ENCODE measurements at regions not wholly inside any gene's neighbourhood (a gene's known extent, or its start where the extent isn't known, plus 50 kb on each side); places are given as distances from the start of the nearest gene placed in this dataset.
A peak's percentile ranks its signal among the peaks of the same experiment; 100 is the strongest.

DNA sequence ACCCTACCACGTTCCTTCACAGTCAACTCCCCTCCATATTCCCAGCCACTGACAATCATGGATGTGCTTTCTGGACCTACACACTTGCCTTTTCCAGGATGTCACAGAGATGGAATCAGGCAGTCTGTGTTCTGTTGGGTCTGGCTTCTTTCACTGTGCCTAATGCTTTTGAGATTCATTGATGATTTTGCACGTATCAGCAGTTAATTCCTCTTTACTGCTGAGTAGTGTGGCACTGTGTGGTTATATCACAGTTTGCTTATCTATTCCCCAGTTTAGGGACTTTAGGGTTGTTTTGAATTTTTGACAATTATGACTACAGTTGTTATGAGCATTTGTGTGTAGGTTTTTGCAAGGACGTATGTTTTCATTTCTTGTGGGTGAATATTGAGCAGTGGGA is 191.7 kb downstream of the ACKR3 start:
- no peak overlapping the region for H3K27ac Mint-ChIP-seq (ENCODE audit: unreplicated experiment)
- H3K36me3 Mint-ChIP-seq (ENCODE audit: low read depth), result no peaks in the 10 kb centered on the region
- H3K4me1 Mint-ChIP-seq, result peaks cover 7% of the 10 kb centered on the region
- no peaks in the 10 kb centered on the region for H3K9me3 Mint-ChIP-seq
- no peaks in the 10 kb centered on the region for H3K27me3 Mint-ChIP-seq (ENCODE audit: low read depth)
- DNase-seq (ENCODE audit: low read depth, low spot score), result no peak
- no peak overlapping the region for H3K4me3 Mint-ChIP-seq
- TF ChIP-seq, protein P1, sequence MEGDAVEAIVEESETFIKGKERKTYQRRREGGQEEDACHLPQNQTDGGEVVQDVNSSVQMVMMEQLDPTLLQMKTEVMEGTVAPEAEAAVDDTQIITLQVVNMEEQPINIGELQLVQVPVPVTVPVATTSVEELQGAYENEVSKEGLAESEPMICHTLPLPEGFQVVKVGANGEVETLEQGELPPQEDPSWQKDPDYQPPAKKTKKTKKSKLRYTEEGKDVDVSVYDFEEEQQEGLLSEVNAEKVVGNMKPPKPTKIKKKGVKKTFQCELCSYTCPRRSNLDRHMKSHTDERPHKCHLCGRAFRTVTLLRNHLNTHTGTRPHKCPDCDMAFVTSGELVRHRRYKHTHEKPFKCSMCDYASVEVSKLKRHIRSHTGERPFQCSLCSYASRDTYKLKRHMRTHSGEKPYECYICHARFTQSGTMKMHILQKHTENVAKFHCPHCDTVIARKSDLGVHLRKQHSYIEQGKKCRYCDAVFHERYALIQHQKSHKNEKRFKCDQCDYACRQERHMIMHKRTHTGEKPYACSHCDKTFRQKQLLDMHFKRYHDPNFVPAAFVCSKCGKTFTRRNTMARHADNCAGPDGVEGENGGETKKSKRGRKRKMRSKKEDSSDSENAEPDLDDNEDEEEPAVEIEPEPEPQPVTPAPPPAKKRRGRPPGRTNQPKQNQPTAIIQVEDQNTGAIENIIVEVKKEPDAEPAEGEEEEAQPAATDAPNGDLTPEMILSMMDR (conservative IDR thresholded peaks at IDR 0.05), result no peak

DNA sequence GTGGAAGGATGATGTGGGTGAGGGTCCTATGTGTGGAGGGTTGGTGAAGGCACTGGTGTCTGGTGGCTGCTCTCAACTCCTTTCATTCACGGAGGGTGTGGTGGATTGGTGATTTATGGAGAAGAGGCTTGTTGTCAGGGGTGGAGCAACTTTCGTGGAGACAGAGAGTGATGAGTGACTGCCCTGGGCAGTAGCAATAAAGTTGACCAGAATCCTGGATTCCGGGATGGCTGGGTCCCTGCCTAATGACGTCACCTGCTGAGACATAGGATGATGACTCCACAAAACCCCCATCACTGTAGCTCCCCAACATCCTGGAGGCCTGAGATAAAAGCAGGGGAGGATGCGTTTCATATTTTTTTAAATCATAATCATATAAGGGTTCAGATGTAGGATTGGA is 193.0 kb downstream of the ACKR3 start:
- no peak for DNase-seq (ENCODE audit: low read depth, low spot score)
- H3K4me3 Mint-ChIP-seq, result no peak overlapping the region
- peaks cover 4% of the 10 kb centered on the region for H3K36me3 Mint-ChIP-seq (ENCODE audit: low read depth)
- peaks cover 10% of the 10 kb centered on the region for H3K4me1 Mint-ChIP-seq
- H3K9me3 Mint-ChIP-seq, result peaks cover 11% of the 10 kb centered on the region
- H3K27me3 Mint-ChIP-seq (ENCODE audit: low read depth), result no peaks in the 10 kb centered on the region
- TF ChIP-seq, protein P1 (conservative IDR thresholded peaks at IDR 0.05), result no peak
- H3K27ac Mint-ChIP-seq (ENCODE audit: unreplicated experiment), result no peak overlapping the region

DNA sequence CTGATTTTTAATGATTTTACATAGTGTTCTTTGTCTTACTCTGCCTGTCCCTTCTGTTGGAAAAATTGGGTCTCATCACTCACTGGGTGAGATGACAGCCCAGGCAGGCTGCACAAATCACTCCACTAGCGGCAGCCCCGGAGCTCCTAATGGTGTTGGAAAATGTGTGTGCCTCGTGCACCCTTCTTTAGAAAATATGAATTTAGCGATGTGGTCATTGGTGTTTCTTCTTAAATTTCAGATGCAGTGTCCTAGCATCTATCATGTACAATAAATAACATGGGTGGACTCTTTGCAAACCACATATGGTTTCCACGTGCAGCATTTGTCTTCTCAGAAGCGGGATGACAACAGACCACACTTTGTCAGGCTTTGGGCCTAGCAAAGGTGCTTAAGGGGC is 194.2 kb downstream of the ACKR3 start:
- Mint-ChIP-seq H3K27me3 (ENCODE audit: low read depth) (no peaks in the 10 kb centered on the region), H3K36me3 (ENCODE audit: low read depth) (peaks cover 4% of the 10 kb centered on the region), H3K4me3 (no peak overlapping the region), H3K27ac (ENCODE audit: unreplicated experiment) (no peak overlapping the region), H3K4me1 (peaks cover 10% of the 10 kb centered on the region), H3K9me3 (peaks cover 11% of the 10 kb centered on the region)
- TF ChIP-seq, protein P1 (conservative IDR thresholded peaks at IDR 0.05), result no peak
- no peak for DNase-seq (ENCODE audit: low read depth, low spot score)

DNA sequence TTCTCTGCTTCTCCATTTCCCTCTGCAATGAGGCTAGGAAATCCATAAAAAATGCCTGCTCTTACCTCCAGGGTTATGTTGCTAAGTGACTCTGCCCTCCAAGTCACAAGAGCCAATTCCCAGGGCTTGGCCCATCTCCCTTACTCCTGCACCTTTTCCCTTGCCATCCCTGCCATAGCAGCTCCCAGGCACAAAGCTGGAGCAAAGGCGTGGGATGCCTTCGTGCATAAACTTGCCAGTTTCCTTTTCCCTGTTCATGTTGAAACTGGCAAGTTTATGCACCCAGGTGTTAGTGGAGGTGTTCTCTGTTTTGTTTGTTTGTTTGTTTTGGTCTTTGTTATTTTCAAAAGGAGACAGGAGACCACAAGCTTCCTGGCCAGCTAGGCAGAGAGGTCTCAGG is 195.1 kb downstream of the ACKR3 start:
- H3K27me3 Mint-ChIP-seq (ENCODE audit: low read depth), result no peaks in the 10 kb centered on the region
- TF ChIP-seq, protein P1 (conservative IDR thresholded peaks at IDR 0.05), result no peak
- H3K36me3 Mint-ChIP-seq (ENCODE audit: low read depth), result peaks cover 4% of the 10 kb centered on the region
- H3K27ac Mint-ChIP-seq (ENCODE audit: unreplicated experiment), result peak overlapping the region; percentile 17
- H3K4me1 Mint-ChIP-seq, result peaks cover 10% of the 10 kb centered on the region
- DNase-seq (ENCODE audit: low read depth, low spot score), result no peak
- no peak overlapping the region for H3K4me3 Mint-ChIP-seq
- peaks cover 11% of the 10 kb centered on the region for H3K9me3 Mint-ChIP-seq

DNA sequence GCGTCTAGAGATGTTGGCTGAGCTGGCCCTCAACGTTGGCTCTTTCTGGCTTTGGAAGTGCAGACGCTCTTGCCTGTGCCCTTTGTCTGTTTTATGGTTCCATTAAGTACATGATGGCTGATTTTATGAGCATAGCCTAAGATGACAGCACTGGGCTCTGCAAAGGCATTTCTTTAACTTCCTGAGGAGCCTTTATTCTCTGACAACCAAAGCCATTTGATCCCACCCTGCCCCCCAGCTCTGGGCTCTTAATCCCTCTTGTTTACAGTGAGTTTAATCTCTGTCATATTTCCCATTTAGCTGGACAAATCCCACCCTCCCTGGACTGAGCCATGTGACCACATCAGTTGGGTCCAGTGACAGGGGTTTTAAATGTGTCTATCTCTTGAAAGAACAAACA is 195.9 kb downstream of the ACKR3 start:
- TF ChIP-seq, protein P1 (conservative IDR thresholded peaks at IDR 0.05), result no peak
- Mint-ChIP-seq H3K4me1 (peaks cover 10% of the 10 kb centered on the region), H3K36me3 (ENCODE audit: low read depth) (peaks cover 4% of the 10 kb centered on the region), H3K27me3 (ENCODE audit: low read depth) (no peaks in the 10 kb centered on the region), H3K9me3 (peaks cover 11% of the 10 kb centered on the region), H3K4me3 (no peak overlapping the region), H3K27ac (ENCODE audit: unreplicated experiment) (no peak overlapping the region)
- DNase-seq (ENCODE audit: low read depth, low spot score), result no peak

DNA sequence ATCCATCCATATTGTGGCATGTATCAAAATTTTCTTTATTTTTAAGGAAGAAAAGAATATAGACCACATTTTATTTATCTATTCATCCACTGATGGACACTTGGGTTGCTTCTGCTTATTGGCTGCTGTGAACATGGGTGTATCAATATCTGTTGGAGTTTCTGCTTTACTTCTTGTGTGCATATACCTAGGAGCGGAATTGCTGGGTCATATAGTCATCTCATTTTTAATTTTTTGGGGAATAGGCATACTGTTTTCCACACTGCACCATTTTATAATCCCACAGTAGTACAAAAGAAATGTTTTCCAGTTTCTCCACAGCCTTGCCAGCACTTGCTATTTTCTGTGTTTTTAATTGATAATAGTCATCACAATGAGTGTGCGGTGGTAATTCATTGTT is 197.2 kb downstream of the ACKR3 start:
- H3K27ac Mint-ChIP-seq (ENCODE audit: unreplicated experiment), result no peak overlapping the region
- DNase-seq (ENCODE audit: low read depth, low spot score), result no peak
- H3K4me1 Mint-ChIP-seq, result peaks cover 10% of the 10 kb centered on the region
- H3K4me3 Mint-ChIP-seq, result no peak overlapping the region
- no peaks in the 10 kb centered on the region for H3K27me3 Mint-ChIP-seq (ENCODE audit: low read depth)
- peaks cover 4% of the 10 kb centered on the region for H3K36me3 Mint-ChIP-seq (ENCODE audit: low read depth)
- H3K9me3 Mint-ChIP-seq, result peaks cover 11% of the 10 kb centered on the region
- TF ChIP-seq, protein P1 (conservative IDR thresholded peaks at IDR 0.05), result no peak

All from neural crest cell (in vitro differentiated cells).